IMR-90 (cell line): ENCODE measurements at regions not wholly inside any gene's neighbourhood (a gene's known extent, or its start where the extent isn't known, plus 50 kb on each side); places are given as distances from the start of the nearest gene placed in this dataset.

Experiments
- ATAC-seq: fragments of 200-7000 bp; cut with Tn5 transposase; 2 replicates; pipeline ENCODE4 v1.9.1; 2020; ENCODE audit warnings: low read depth, mild to moderate bottlenecking, moderate library complexity
- BruUV-seq: library from RNA; stranded (reverse); fragments of 400-500 nt; replicated peaks from 2 replicates; lab custom pipeline; 2021; lab: Mats Ljungman, UMichigan
- CTCF ChIA-PET: fragments of 300-600 bp; formaldehyde crosslinking; extraction: SDS; loops from one replicate; lab custom pipeline; 2021; ENCODE audit warnings: antibody characterized with exemption; lab: Yijun Ruan, JAX
- POLR2A ChIA-PET: fragments of 300-600 bp; sonication (Branson Sonifier 250); formaldehyde crosslinking; loops from one replicate; lab custom pipeline; 2022; ENCODE audit warnings: antibody characterized with exemption; ENCODE audit not compliant: unreplicated experiment; lab: Charles Lee
- DNase-seq: peaks from one replicate; pipeline ENCODE4 v3.0.0; 2013
- H2AFZ ChIP-seq: replicated peaks from 2 replicates; pipeline ENCODE3; 2013; ENCODE audit warnings: low read length, mild to moderate bottlenecking; ENCODE audit not compliant: poor library complexity
- H2AK5ac ChIP-seq: 2 replicates; pipeline ENCODE4 v1.6.1; 2013; ENCODE audit warnings: low read depth, low read length, inconsistent platforms
- H2AK9ac ChIP-seq: replicated peaks from 2 replicates; pipeline ENCODE3; 2013; ENCODE audit warnings: mild to moderate bottlenecking, low read depth, low read length, moderate library complexity; ENCODE audit not compliant: poor library complexity
- H2BK120ac ChIP-seq: 2 replicates; pipeline ENCODE4 v1.6.1; 2013; ENCODE audit warnings: low read depth, low read length, inconsistent platforms
- H2BK15ac ChIP-seq: 3 replicates; pipeline ENCODE4 v1.6.1; 2013; ENCODE audit warnings: low read depth, low read length, inconsistent platforms
- H2BK20ac ChIP-seq: 2 replicates; pipeline ENCODE4 v1.6.1; 2013; ENCODE audit warnings: low read depth, mild to moderate bottlenecking, inconsistent platforms, low read length, moderate library complexity
- H2BK5ac ChIP-seq: 2 replicates; pipeline ENCODE4 v1.6.1; 2013; ENCODE audit warnings: mild to moderate bottlenecking, low read depth, low read length, inconsistent platforms; ENCODE audit not compliant: poor library complexity, severe bottlenecking
- H3K14ac ChIP-seq: replicated peaks from 2 replicates; pipeline ENCODE4 v1.6.1; 2013; ENCODE audit warnings: low read depth, low read length, inconsistent platforms
- H3K18ac ChIP-seq: 2 replicates; pipeline ENCODE4 v1.6.1; 2013; ENCODE audit warnings: low read depth, low read length, control low read depth
- H3K23ac ChIP-seq: 2 replicates; pipeline ENCODE4 v1.6.1; 2013; ENCODE audit warnings: low read depth, low read length, inconsistent platforms
- H3K27ac ChIP-seq: 2 replicates; pipeline ENCODE4 v1.5.1; 2013; ENCODE audit warnings: mild to moderate bottlenecking, control low read depth, low read length; ENCODE audit not compliant: insufficient read depth
- H3K27me3 ChIP-seq: 2 replicates; pipeline ENCODE4 v1.6.1; 2013; ENCODE audit warnings: low read length; ENCODE audit not compliant: control insufficient read depth, insufficient read depth
- H3K36me3 ChIP-seq: 2 replicates; pipeline ENCODE4 v1.6.1; 2013; ENCODE audit warnings: low read length, mixed read lengths; ENCODE audit not compliant: control insufficient read depth, insufficient read depth
- H3K4ac ChIP-seq: 2 replicates; pipeline ENCODE4 v1.6.1; 2013; ENCODE audit warnings: low read depth, low read length, inconsistent platforms
- H3K4me1 ChIP-seq: 2 replicates; pipeline ENCODE4 v1.6.1; 2013; ENCODE audit warnings: low read length, mixed read lengths; ENCODE audit not compliant: control insufficient read depth, insufficient read depth
- H3K4me2 ChIP-seq: 2 replicates; pipeline ENCODE4 v1.6.1; 2013; ENCODE audit warnings: low read depth, mild to moderate bottlenecking, control low read depth, low read length, moderate library complexity
- H3K4me3 ChIP-seq: 2 replicates; pipeline ENCODE4 v1.5.1; 2013; ENCODE audit warnings: low read depth, mild to moderate bottlenecking, control low read depth, low read length, moderate library complexity; ENCODE audit not compliant: insufficient read depth
- H3K56ac ChIP-seq: 2 replicates; pipeline ENCODE4 v1.6.1; 2013; ENCODE audit warnings: low read length, inconsistent platforms; ENCODE audit not compliant: insufficient read depth; ENCODE audit errors: extremely low read depth
- H3K79me1 ChIP-seq, 2 experiments: 2 replicates each; pipeline ENCODE4 v1.6.1; 2013; ENCODE audit warnings: low read length in 2 of 2, inconsistent platforms in 1 of 2, low read depth in 1 of 2
- H3K9ac ChIP-seq: 2 replicates; pipeline ENCODE4 v1.6.1; 2013; ENCODE audit warnings: low read depth, low read length, control low read depth
- H3K9me1 ChIP-seq: 2 replicates; pipeline ENCODE4 v1.6.1; 2013; ENCODE audit warnings: low read length, inconsistent platforms; ENCODE audit not compliant: insufficient read depth
- H3K9me3 ChIP-seq: 2 replicates; pipeline ENCODE4 v1.6.1; 2013; ENCODE audit warnings: low read length; ENCODE audit not compliant: control insufficient read depth, insufficient read depth
- H4K20me1 ChIP-seq: 2 replicates; pipeline ENCODE4 v1.6.1; 2013; ENCODE audit warnings: low read length, inconsistent platforms; ENCODE audit not compliant: insufficient read depth
- H4K5ac ChIP-seq: 2 replicates; pipeline ENCODE4 v1.6.1; 2013; ENCODE audit warnings: mild to moderate bottlenecking, low read depth, low read length, control low read depth
- H4K8ac ChIP-seq, 2 experiments: 2 replicates each; pipeline ENCODE4 v1.6.1; 2013; ENCODE audit warnings: low read depth in 2 of 2, low read length in 2 of 2, control low read depth in 1 of 2, inconsistent platforms in 1 of 2
- H4K91ac ChIP-seq: 2 replicates; pipeline ENCODE4 v1.6.1; 2013; ENCODE audit warnings: low read depth, low read length, inconsistent platforms; ENCODE audit not compliant: insufficient read depth
- RAD21 ChIP-seq: IDR thresholded peaks from 2 replicates; pipeline ENCODE4 v1.6.1; 2012; ENCODE audit warnings: low read length, improper control_type of control experiment
- WGBS, 2 experiments: methylation state at CpG; one replicate each; pipeline versions ENCODE4 v1.1.5 to v1.1.7; 2013; ENCODE audit warnings: missing lambda C conversion rate in 2 of 2; ENCODE audit not compliant: insufficient read length in 1 of 2; ENCODE audit errors: extremely low coverage in 2 of 2; 5-methylcytosine and 5-hydroxymethylcytosine counted together
- dilution Hi-C: fragments of 300-500 bp; cut with HindIII; formaldehyde crosslinking; loops from one replicate; pipeline ENCODE4 v1.14.3; 2018; ENCODE audit warnings: low sequenced_read_pairs; ENCODE audit not compliant: unreplicated experiment
- in situ Hi-C: fragments of 300-500 bp; cut with MboI; formaldehyde crosslinking; loops from 3 replicates; pipeline ENCODE4 v1.14.3; 2019; ENCODE audit warnings: low sequenced_read_pairs, inconsistent platforms, mixed read lengths
- intact Hi-C: fragments of 100-400 bp; cut with micrococcal nuclease; formaldehyde crosslinking; loops from 2 replicates; pipeline ENCODE4 v1.10.0; 2022
- TF ChIP-seq, protein P1 (sequence below): fragments of 150-350 bp; IDR thresholded peaks from 2 replicates; pipeline ENCODE4 v1.6.1; 2017; ENCODE audit warnings: mild to moderate bottlenecking, antibody characterized with exemption, low read length, low read depth

GRCh38 chr15:26037369-26037768 lies 174.2 kb upstream of the ATP10A start:
- ATAC-seq (no peak), DNase-seq (no peak)

More at GRCh38 chr15:26037369-26037768, 174.2 kb upstream of the ATP10A start:
- no peak overlapping the region for H4K5ac ChIP-seq
- H3K4me1 ChIP-seq, result no peaks in the 10 kb centered on the region
- in situ Hi-C loops, result loop anchor here (25.0 kb wide), 1 partner anchor 225 kb away; no protein-coding TSS in a partner anchor
- H3K56ac ChIP-seq, result no peak overlapping the region
- ChIA-PET POLR2A (no interaction called here), CTCF (no interaction called here)
- H3K9ac ChIP-seq, result no peak overlapping the region
- no peak overlapping the region for H2AK9ac ChIP-seq
- H4K91ac ChIP-seq, result no peak overlapping the region
- no peaks in the 10 kb centered on the region for H3K79me1 ChIP-seq
- no peak overlapping the region for H2AFZ ChIP-seq
- no TSS peak for BruUV-seq
- no peak overlapping the region for H3K4ac ChIP-seq
- H2BK120ac ChIP-seq, result no peak overlapping the region
- no CpG with 5 or more reads among the region's 1 CpG for WGBS, 2 experiments
- no peaks in the 10 kb centered on the region for H3K9me1 ChIP-seq
- peak; percentile 25; the same call in 1 of the 2 replicates for TF ChIP-seq RAD21
- TF ChIP-seq, protein P1, sequence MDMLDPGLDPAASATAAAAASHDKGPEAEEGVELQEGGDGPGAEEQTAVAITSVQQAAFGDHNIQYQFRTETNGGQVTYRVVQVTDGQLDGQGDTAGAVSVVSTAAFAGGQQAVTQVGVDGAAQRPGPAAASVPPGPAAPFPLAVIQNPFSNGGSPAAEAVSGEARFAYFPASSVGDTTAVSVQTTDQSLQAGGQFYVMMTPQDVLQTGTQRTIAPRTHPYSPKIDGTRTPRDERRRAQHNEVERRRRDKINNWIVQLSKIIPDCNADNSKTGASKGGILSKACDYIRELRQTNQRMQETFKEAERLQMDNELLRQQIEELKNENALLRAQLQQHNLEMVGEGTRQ, result no peak
- no peak overlapping the region for H2BK15ac ChIP-seq
- no peak overlapping the region for H3K14ac ChIP-seq
- dilution Hi-C loops, result no loop called here
- H4K20me1 ChIP-seq, result no peaks in the 10 kb centered on the region
- no peak overlapping the region for H3K4me3 ChIP-seq
- H3K18ac ChIP-seq, result no peak overlapping the region
- H3K4me2 ChIP-seq, result no peak overlapping the region
- intact Hi-C loops, result loop anchor here (5.0 kb wide), 2 partner anchors 225 to 825 kb away; no protein-coding TSS in a partner anchor
- no peak overlapping the region for H3K23ac ChIP-seq
- no peaks in the 10 kb centered on the region for H3K9me3 ChIP-seq
- no peak overlapping the region for H2BK20ac ChIP-seq
- H2BK5ac ChIP-seq, result no peak overlapping the region
- H3K27me3 ChIP-seq, result peaks cover 2% of the 10 kb centered on the region; the same call in 1 of the 2 replicates
- H3K27ac ChIP-seq, result no peak overlapping the region
- no peak overlapping the region for H4K8ac ChIP-seq
- H2AK5ac ChIP-seq, result no peak overlapping the region
- H3K36me3 ChIP-seq, result no peaks in the 10 kb centered on the region
